GM19328 (cell line): ENCODE measurements at regions not wholly inside any gene's neighbourhood (a gene's known extent, or its start where the extent isn't known, plus 50 kb on each side); places are given as distances from the start of the nearest gene placed in this dataset.

Experiments
- ATAC-seq: cut with Tn5 transposase; IDR thresholded peaks from one replicate; pipeline ENCODE4 v1.9.1; 2021; ENCODE audit warnings: mild to moderate bottlenecking, moderate library complexity; ENCODE audit not compliant: unreplicated experiment

DNA sequence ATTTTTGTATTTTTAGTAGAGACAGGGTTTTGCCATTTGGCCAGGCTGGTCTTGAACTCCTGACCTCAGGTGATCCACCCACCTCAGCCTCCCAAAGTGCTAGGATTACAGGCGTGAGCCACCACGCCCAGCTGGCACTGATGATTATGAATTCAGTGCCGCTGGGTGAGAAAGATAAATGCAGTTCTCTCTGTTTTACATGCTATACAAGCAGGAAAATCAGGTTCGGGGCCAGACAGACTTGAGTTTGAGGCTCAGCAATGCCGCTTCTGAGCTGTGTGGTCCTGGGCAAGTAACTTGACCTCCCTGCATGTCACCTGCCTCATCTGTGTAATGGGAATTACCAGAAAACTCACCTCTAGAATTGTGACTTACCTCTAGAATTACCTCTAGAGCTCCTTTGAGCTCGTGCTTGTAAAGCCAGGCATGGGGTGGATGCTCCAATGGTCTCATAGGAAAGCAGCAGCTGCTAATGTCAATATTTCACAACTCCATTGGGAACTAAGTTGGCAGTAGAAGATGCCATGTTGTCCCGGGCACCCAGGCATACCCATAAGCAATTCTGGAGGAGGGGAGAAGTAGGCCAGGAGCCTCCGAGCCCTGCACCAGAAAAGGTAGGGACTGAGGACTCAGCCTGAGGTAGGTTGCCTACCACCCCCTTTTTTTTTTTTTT is 119.8 kb upstream of the SLC25A33 start:
- no peak for ATAC-seq

DNA sequence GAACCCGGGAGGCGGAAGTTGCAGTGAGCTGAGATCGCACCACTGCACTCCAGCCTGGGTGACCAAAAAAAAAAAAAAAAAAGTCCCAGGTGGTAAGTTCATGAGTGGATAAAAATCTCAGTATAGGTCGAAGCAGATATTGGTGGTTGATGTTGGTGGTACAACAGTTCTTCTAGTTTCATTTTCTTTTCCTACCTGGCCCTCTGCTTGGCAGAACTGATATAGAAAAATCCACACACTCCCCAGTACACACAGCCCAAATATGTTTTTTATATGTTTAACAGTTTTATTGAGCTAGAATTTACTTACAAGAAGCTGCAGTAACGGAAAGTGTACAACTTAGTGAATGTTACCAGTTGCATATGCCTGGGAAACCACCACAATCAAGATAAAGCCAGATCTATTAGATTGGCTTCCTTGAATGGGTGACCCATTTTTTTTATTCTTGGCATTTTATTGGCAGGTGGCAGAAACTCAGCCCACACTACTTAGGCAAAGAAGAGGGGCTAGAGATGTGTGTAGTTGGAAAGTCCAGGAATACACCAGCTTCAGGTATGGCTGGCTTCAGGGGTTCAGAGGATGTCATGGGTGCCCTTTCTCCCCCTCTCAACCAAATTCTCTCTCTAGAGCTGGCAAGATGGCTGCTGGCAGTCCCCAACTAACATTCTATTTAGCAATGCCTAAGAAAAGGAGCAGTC is 118.3 kb upstream of the SLC25A33 start:
- no peak for ATAC-seq

DNA sequence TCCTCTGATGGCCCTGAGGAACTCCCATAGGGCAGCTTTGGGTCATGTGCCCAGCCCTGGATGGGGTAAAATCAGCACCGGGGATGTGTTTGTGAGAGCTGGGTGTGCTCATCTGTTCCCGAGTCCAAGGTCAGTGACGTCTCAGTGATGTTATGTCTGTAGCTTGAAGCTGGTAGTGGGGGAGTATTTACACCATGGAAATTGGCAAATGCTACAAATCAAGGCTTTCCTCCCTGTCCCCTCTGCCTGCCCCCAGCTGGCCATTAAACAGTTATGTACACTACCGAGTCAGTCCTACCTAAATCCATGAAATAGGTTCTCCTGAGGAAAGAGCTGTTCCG is 117.8 kb upstream of the SLC25A33 start:
- ATAC-seq, result no peak

DNA sequence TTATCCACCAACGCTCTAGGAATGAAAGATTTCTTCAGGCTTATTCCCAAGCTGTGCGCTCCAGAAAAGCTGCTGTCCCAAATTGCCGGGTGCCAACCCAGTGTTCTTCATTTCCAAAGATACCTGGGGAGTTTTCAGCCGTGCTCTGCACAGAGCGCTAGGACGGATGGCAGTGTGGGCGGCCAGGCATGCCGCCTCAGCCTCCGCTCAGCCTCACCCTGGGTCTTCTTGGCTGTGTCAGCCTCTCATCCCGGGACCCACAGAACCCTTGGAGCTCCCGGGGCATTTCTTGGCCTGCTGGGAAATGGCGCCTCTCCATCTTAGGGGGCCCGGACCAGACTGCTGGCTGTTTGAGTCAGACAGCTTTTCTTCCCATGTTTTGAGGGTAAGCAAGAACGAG is 116.9 kb upstream of the SLC25A33 start:
- no peak for ATAC-seq

DNA sequence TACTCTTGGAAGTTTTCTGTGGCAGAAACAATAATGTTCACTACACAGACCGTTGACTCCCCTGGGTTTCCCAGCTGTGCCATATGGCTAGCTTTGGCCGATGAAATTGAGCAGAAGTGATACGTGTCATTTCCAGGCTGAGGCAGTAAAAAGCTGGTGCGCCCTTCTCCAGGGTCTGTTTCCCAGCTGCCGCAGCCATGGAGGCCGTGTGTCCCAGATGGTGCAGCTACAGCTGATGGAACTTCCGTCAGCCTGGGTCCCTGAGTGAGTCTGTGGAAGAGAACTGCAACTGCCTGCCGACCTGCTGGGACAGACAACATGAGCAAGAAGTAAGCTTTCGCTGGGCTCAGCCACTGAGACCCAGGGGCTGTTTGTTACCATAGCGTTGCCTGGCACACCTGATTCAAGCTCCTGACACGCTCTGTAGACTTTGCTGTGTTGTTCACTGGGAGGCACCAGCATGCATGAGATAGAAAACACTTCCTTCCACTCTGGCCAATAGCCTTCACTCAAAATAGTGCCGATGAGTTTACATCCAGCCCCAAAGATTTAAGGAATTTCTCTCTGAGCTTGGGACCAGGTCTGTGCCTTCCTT is 116.3 kb upstream of the SLC25A33 start:
- no peak for ATAC-seq

DNA sequence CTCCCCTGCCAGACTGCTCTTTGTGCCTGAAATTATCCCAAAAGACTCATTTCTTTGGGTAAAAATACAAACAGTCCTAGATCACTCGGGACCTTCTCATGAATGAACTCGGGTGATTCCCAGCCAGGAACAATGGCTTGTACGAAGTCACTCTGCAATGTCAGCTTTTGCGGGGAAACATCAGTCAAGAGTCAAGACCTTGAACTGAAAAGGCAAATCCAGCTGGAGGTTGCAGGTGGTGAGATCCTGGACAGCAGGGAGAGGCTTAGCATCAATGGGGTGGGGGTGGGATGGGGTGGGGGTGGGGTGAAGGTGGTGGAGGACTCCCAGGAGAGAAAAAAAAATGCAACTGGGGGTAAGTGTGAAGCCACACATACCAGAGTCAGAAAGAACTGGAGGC is 115.0 kb upstream of the SLC25A33 start:
- no peak for ATAC-seq

DNA sequence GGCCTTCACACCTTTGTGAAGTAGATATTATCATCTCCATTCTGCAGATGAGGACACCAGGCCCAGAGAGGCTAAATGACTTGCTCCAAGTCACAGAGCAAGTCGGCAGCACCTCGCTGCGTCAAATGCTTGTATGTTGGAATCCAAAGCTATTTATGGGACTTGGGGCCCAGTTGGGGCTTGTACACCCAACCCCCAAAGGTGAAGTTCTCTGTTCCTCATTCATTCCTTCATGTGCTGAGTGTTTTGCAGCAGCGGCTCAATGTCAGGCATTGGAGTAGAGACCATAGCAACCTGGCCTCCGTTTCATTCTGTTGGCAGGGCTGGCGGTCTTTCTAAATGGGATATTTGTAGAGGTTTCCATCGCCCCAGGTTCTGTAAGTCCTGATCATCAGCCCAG is 113.4 kb upstream of the SLC25A33 start:
- ATAC-seq, result no peak

DNA sequence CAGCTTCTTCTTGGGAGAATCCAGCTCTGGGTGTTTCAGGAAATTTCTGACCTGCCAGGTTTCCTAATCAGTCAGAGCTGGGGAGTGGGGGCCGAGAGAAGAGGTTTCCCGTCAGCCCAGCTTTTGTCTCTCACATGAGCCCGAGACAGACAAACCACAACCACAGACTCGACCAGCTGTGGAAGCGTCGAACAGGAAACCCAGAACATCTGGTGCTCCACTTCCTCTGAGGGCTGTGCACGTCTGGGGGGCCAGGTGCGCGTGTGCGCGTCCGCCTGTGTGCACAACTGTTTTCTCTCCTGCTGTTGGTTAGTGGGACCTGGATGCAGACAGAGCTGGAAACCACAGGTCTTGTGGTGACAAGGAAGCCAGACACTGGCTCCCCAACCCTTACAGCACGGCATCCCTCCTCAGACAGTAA is 113.0 kb upstream of the SLC25A33 start:
- ATAC-seq, result peak; percentile 58

DNA sequence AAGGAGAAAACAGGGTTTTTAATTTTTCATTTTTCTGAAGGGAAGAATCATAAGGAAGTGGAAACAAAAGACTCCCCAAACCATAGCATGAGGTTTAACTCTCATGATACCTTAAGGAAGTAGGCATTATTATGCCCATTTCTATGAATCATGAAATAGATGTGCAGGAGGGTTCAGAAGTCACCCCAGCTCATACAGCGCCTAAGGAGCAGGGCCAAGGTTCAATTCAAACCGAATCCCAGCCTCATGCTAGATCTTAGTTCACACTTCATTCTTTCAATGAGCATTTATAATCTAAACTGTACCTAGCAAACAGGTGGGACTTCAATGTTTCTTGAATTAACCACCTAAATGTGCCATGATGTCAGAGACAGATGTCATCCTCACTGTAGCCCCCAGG is 111.9 kb upstream of the SLC25A33 start:
- no peak for ATAC-seq

DNA sequence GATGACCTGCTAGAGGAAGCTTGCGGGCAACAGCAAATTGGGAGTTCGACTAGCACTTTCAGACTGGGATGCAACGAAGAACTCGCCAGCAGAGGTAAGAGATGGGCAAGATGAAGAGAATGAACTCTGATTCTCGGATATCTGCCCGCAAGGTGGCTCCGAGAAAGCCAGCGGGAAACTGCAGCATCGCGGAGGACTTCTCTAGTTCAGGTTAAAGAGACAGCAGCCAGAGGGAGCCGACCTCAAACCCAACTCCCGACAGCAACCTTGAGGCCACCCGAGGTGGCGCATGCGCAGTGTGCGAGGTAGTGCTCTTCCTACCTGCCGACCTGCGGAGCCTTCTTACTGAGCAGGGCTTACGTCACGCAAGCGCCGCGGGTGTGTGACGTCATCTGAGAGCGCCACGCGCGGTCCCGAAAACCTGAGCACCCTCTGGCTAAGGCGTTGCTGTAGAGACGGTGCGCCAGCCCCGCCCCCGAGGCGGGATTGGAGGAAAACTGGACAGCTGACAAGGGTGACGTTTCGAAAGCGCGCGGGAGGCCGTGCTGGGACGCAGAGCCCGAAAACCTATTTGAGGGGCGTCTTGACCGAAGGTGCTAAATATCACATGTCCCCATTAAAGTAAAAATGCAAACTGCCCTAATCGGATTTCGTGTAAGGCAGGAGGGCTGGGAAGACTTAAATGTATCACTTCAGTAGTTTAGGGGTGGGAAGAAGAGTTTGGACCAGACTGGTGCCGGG is 110.5 kb upstream of the SLC25A33 start:
- peak; percentile 70 for ATAC-seq

DNA sequence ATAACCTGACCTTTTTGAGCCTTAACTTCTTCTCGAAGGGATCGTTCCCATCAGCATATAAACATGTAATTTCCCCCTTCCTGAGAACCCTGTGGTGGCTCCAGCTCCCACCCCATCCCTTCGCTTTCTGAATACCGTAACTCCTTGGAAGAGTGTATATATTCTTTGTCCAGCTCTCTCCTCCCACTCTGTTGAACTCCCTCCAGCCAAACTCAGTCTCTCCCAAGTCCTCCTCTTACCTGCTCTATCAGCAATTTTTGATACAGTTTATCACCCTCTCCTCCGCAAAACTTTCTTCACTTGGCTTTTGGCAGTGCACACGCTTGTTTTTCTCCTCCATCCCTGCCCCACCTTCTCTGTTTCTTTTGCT is 109.9 kb upstream of the SLC25A33 start:
- no peak for ATAC-seq

DNA sequence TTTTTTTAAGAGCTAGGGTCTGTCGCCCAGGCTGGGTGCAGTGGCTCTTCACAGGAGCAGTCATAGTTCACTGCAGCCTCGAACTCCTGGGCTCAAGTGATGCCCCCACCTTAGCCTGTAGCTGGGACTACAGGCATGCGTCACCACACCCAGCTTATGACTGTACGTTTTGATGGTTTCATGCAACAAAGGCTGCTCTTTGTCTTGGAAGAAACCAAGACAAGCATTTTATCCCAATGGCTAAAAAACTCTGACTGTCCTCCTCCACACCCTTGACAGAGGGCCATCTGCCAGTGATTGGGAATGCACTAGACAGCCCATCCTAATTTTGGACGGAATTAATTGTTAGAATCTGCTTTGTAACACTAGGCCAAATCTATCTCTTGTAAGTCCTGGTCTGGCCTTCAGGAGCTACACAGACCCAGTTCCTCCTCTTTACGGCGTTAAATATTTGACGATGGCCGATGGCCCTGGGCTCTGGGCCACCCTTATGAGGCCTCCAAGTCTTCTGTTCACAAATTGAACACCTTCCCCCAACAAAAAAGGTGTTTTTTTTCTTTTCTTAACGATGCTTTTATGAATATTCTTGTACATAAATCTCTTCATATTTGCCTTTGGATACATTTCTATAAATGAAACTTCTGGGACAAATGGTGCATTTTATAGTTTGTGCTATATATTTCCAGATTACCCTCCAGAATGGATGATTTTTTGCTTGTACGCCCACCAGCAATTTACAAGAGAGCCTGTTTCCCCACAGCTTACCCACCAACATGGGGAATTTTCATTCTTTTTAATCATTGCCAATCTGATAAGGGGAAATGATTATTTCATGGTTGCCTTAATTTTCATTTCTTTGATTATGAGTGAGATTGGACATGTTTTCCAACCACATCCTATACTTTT is 104.8 kb upstream of the SLC25A33 start:
- no peak for ATAC-seq

DNA sequence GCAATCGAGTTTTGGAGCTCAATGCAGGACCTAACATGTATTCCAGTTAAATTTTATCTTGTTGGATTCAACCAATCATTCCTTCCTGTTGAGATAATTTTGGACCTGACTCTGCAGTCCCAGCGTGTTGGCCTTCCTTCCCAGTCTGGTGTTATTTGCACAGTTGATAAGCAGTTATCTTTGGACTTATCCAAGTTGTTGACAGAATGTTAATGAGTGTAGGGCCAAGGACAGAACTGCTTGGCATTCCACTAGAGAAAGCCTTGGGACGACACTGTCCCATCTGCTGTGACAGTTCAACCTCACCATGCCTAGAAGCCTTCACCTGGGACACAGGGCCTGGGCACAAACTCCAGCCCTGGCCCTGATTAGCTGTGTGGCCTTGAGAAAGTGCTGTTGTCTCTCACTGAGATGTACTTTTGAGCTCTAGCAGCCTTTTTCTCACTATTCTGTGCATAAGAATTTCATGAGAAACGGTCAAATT is 104.1 kb upstream of the SLC25A33 start:
- ATAC-seq, result no peak

DNA sequence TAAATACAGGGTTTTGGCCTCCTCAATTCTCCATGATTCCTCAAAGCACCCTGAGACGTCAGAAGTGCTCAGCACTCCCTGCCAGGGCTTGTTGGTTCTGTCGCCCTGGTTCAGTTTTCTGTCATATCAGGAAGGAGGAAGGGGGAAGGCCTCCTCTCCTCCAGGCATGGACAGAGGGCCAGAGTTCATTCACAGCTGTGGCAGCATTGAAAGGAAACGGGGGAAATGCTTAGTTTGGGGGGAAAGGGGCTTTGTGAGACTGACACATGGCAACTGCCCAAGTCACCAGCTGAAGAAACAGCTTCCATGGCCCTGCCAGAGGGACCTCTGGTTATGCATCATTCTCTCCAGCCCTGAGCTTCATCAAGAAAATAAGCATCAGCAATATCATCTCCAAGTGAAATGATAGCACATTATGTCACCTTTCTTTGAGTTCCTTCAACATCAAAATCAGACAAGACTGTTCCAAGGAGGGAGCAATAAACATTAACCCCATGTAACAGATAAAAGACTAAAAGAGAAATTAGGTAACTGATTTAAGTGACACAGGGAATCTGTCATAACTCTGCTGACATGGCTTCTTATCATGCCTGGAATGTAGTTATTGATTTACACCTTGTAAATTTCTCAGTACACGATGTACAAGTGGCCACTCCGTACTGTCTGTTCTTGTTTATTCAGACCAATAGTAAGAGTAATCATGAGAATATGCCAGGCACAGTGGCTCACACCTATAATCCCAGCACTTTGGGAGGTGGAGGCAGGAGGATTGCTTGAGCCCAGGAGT is 103.2 kb upstream of the SLC25A33 start:
- ATAC-seq, result no peak

DNA sequence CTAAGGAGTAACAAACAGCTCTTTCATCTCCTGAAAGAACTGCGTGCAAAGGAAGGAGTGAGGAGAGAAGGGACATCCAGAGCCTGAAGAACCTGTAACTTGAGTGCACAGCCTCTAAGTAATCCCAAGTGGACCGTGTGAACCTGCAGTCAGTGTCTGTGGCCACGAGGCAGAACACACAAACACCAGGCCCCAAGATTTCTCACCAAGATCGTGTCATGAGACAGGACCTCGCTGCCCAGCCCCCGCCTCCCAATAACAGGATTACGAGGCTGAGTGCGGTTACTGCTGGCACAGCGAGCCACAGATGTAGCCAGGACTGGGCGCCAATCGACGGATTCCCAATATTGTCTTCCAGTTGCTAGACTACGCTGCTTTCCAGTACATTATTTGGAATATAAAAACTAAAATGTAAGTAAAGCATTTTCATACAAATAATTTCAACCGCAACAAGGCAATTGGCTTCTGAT is 101.3 kb upstream of the SLC25A33 start:
- no peak for ATAC-seq

DNA sequence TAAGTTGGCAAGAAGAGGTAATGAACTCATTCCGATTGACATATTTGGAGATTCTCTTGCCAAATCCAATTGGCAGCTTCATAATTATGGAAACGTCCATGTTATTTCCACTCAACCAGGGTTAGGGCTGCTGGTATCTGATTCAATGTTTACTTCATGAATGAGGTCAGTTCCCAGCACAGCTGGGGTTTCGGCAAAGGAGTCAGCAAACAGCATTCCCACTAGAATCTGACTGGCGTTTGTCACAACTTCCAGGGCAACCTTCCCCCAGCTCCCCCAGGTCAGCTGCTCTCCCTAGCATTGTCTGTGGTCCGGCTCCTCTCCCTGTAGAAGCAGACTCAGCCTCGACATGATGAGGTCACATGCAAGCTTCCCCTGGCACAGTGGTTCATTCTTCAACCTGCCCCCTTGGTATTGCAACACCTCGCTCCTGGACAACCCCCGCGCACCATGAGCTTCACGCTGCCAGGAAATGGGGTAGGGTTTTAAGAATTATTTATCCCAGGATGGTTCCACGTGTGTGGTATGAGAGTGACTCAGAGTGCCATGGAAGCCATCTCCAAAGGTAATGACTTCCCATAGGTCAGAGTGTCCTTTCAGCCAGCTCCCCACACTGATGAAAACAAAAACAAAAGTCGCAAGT is 100.7 kb upstream of the SLC25A33 start:
- ATAC-seq, result no peak

DNA sequence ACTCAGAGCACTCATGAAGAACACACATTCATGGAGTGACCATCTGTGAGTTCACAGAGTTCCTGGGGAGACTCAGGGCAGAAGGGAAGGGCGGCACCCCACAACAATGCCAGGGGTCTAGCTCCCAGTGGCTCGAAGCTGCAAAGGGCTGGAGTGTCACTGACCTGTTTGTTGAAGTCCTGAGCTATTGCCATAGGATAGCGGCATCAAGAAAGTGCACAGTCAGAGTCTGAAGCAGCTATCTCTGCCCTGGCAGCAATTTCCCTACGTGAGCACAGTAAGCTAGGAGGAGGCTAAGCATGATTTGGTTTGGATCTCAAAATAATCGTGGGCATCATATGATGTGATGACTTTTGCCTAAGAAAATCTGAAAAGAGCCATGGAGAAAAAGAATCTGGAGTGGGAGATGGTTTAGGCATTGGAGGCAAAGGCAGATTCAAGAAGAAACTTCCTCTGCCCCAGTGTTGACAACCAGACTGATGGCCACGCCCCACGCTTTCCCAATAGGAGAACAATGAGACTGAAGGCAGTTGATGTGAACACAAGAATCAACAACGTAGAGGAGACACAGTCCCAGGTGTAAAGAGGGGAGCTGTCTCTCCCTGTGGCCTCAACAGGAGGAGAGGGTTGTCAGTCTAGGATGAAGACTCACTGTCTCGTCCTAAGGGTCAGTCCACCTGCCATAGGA is 100.0 kb upstream of the SLC25A33 start:
- ATAC-seq, result no peak

DNA sequence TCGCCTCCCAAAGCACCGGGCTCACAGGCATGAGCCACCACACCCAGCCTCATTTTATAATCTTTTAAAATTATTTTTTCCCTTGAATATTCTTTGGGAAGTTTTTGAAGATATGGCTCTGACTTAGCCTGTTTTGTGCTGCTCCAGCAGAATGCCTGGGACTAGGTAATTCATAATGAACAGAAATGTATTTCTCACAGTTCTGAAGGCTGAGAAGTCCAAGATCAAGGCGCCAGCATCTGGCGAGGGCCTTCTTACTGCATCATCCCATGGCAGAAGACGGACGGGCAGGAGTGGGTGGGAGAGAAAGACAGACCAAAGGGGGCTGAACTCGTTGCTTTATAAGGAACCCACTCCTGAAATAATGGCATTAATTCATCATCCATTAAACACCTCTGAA is 99.0 kb upstream of the SLC25A33 start:
- no peak for ATAC-seq

DNA sequence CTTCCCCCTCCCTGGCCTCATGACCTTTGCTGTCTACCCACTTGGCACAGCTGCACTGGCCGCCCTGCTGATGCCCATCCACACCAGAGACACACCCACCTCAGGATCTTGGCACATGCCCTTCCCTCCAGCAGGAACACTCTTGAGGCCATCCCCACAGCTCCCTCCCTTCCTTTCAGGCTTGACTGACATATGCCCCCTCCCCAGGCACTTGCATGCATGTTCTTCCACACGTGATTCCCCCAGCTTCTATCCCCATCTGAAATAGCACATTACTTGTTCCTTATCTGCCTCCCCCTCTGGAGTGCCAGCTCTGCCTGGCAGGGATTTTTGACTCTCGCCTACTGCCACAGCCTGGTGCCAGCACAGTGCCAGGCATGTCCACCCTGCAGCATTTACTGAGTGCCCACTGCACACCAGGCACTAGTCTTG is 98.5 kb upstream of the SLC25A33 start:
- no peak for ATAC-seq
